ENCODE measurements at regions not wholly inside any gene's neighbourhood (a gene's known extent, or its start where the extent isn't known, plus 50 kb on each side); places are given as distances from the start of the nearest gene placed in this dataset.

- ChIA-PET SMC1A (ENCODE audit: uncharacterized antibody, unreplicated experiment) (no interaction called here), RAD21 (ENCODE audit: unreplicated experiment) (no interaction called here), POLR2A (no interaction called here), CTCF (no interaction called here)
- no peak overlapping the region for H2AFZ ChIP-seq (ENCODE audit: control insufficient read depth, low read depth, low read length)
- H3K4me2 ChIP-seq (ENCODE audit: control insufficient read depth, insufficient read depth) = no peak overlapping the region
- H3K4me3 ChIP-seq = no peak overlapping the region
- H3K79me2 ChIP-seq (ENCODE audit: control insufficient read depth, insufficient read depth, low read length) = no peaks in the 10 kb centered on the region
- no peaks in the 10 kb centered on the region; a peak in 1 of 4 replicates for H3K27me3 ChIP-seq (replicated peaks in 1 of 2; ENCODE audit: control insufficient read depth in 2 of 2, insufficient read depth in 2 of 2, low read length in 1 of 2)
- intact Hi-C loops (cut with micrococcal nuclease; ENCODE audit: unreplicated experiment) (no loop called here), in situ Hi-C loops (cut with MboI) (no loop called here)
- no peaks in the 10 kb centered on the region for H3K4me1 ChIP-seq (ENCODE audit: control insufficient read depth, insufficient read depth, low read length)
- FAIRE-seq (no peak), DNase-seq (ENCODE audit: low read depth, low spot score) (no peak), ATAC-seq (no peak)
- H3K9ac ChIP-seq (ENCODE audit: control insufficient read depth, insufficient read depth, low read length) = no peak overlapping the region
- no peak overlapping the region for H3K27ac ChIP-seq (ENCODE audit: control insufficient read depth, insufficient read depth)
- no peaks in the 10 kb centered on the region for H3K36me3 ChIP-seq (ENCODE audit: control insufficient read depth in 2 of 2, insufficient read depth in 2 of 2, low read length in 1 of 2)
- H3K9me3 ChIP-seq (replicated peaks; ENCODE audit: control insufficient read depth, insufficient read depth, low read length) = no peaks in the 10 kb centered on the region
- WGBS (ENCODE audit: insufficient coverage, insufficient replicate concordance, low lambda C conversion rate, missing lambda C conversion rate) = 6% methylated on average over 2 of the region's 2 CpGs
- no TSS peak for BruUV-seq (replicated peaks)
- no peaks in the 10 kb centered on the region for H4K20me1 ChIP-seq (ENCODE audit: control insufficient read depth, insufficient read depth)
- TF ChIP-seq, protein P1, sequence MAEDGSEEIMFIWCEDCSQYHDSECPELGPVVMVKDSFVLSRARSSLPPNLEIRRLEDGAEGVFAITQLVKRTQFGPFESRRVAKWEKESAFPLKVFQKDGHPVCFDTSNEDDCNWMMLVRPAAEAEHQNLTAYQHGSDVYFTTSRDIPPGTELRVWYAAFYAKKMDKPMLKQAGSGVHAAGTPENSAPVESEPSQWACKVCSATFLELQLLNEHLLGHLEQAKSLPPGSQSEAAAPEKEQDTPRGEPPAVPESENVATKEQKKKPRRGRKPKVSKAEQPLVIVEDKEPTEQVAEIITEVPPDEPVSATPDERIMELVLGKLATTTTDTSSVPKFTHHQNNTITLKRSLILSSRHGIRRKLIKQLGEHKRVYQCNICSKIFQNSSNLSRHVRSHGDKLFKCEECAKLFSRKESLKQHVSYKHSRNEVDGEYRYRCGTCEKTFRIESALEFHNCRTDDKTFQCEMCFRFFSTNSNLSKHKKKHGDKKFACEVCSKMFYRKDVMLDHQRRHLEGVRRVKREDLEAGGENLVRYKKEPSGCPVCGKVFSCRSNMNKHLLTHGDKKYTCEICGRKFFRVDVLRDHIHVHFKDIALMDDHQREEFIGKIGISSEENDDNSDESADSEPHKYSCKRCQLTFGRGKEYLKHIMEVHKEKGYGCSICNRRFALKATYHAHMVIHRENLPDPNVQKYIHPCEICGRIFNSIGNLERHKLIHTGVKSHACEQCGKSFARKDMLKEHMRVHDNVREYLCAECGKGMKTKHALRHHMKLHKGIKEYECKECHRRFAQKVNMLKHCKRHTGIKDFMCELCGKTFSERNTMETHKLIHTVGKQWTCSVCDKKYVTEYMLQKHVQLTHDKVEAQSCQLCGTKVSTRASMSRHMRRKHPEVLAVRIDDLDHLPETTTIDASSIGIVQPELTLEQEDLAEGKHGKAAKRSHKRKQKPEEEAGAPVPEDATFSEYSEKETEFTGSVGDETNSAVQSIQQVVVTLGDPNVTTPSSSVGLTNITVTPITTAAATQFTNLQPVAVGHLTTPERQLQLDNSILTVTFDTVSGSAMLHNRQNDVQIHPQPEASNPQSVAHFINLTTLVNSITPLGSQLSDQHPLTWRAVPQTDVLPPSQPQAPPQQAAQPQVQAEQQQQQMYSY (CRISPR knock-in tag; IDR thresholded peaks at IDR 0.05) = no peak
- TF ChIP-seq BCL11A (IDR thresholded peaks at IDR 0.05; ENCODE audit: low read depth, low read length) = no peak
- TF ChIP-seq, protein P2, sequence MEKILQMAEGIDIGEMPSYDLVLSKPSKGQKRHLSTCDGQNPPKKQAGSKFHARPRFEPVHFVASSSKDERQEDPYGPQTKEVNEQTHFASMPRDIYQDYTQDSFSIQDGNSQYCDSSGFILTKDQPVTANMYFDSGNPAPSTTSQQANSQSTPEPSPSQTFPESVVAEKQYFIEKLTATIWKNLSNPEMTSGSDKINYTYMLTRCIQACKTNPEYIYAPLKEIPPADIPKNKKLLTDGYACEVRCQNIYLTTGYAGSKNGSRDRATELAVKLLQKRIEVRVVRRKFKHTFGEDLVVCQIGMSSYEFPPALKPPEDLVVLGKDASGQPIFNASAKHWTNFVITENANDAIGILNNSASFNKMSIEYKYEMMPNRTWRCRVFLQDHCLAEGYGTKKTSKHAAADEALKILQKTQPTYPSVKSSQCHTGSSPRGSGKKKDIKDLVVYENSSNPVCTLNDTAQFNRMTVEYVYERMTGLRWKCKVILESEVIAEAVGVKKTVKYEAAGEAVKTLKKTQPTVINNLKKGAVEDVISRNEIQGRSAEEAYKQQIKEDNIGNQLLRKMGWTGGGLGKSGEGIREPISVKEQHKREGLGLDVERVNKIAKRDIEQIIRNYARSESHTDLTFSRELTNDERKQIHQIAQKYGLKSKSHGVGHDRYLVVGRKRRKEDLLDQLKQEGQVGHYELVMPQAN (conservative IDR thresholded peaks at IDR 0.05) = no peak
- no peak for TF ChIP-seq SP1 (IDR thresholded peaks at IDR 0.05; ENCODE audit: low read depth, low read length)
- no peak for TF ChIP-seq USF2 (IDR thresholded peaks at IDR 0.05; ENCODE audit: borderline replicate concordance, low read depth, low read length)
- TF ChIP-seq MEF2A (IDR thresholded peaks at IDR 0.05; ENCODE audit: insufficient read depth, low read depth, low read length) = no peak
These were observed 166.3 kb upstream of the TSHZ2 start for GRCh38 chr20:52805843-52806242.

Measured in GM12878 (cell line).